K562 (cell line): ENCODE measurements at regions not wholly inside any gene's neighbourhood (a gene's known extent, or its start where the extent isn't known, plus 50 kb on each side); places are given as distances from the start of the nearest gene placed in this dataset.

Experiments
- ATAC-seq: fragments of 200-7000 bp; cut with Tn5 transposase; 3 replicates; pipeline ENCODE4 v1.9.1; 2020; ENCODE audit warnings: moderate library complexity
- BruUV-seq: library from RNA; stranded (reverse); fragments of 400-500 nt; replicated peaks from 2 replicates; lab custom pipeline; 2021; lab: Mats Ljungman, UMichigan
- CTCF ChIA-PET: fragments of 300-600 bp; formaldehyde crosslinking; extraction: SDS; loops from one replicate; lab custom pipeline; 2021; ENCODE audit warnings: low intra/inter-chr PET ratio; lab: Yijun Ruan, JAX
- POLR2A ChIA-PET: fragments of 300-600, 350-650 bp; sonication (Branson Sonifier 250); formaldehyde crosslinking; extraction: SDS; loops from one replicate; lab custom pipeline; 2021; ENCODE audit warnings: antibody characterized with exemption, inconsistent platforms; lab: Yijun Ruan, JAX
- DNase-seq, 4 experiments: peaks; one replicate each; pipeline versions ENCODE4 v3.0.0 to v3.0.0-alpha.2; 2011 to 2018; ENCODE audit warnings: low spot score in 3 of 4, mixed read lengths in 3 of 4; ENCODE audit errors: extremely low read depth in 1 of 4
- FAIRE-seq: peaks from 2 replicates; lab custom pipeline; 2011; peaks lifted over from hg19 to GRCh38; lab: Jason Lieb, UNC
- H2AFZ ChIP-seq: 2 replicates; pipeline ENCODE4 v1.6.0; 2011; ENCODE audit warnings: low read depth, low read length, control low read depth, inconsistent platforms
- H3K27ac ChIP-seq: fragments of 200-600 bp; 3 replicates; pipeline ENCODE4 v1.8.0; 2011; ENCODE audit warnings: low read depth, mild to moderate bottlenecking, control low read depth, inconsistent platforms, low read length, moderate library complexity, mixed read lengths; ENCODE audit errors: extremely low read depth
- H3K27me3 ChIP-seq, 2 experiments: fragments of 300-600 bp in 1 of 2; 2 replicates in 1 of 2; 3 replicates in 1 of 2; pipeline versions ENCODE4 v1.6.0 to v1.8.0; 2011; ENCODE audit warnings: inconsistent platforms in 2 of 2, low read length in 2 of 2, mild to moderate bottlenecking in 1 of 2, mixed read lengths in 1 of 2, moderate library complexity in 1 of 2; ENCODE audit not compliant: control insufficient read depth in 2 of 2, insufficient read depth in 2 of 2
- H3K36me3 ChIP-seq: fragments of 300-600 bp; 3 replicates; pipeline ENCODE4 v1.8.0; 2011; ENCODE audit warnings: mild to moderate bottlenecking, low read length, inconsistent platforms; ENCODE audit not compliant: control insufficient read depth, insufficient read depth
- H3K4me1 ChIP-seq, 2 experiments: fragments of 200-600 bp in 1 of 2; replicated peaks in 1 of 2; 2 replicates in 1 of 2; 3 replicates in 1 of 2; pipeline versions ENCODE4 v1.5.1 to v1.8.0; 2011; ENCODE audit warnings: inconsistent platforms in 2 of 2, low read length in 2 of 2, mild to moderate bottlenecking in 1 of 2, mixed read lengths in 1 of 2, moderate library complexity in 1 of 2; ENCODE audit not compliant: control insufficient read depth in 2 of 2, insufficient read depth in 2 of 2
- H3K4me2 ChIP-seq: 2 replicates; pipeline ENCODE4 v1.6.1; 2011; ENCODE audit warnings: low read length, control low read depth, inconsistent platforms, mixed read lengths; ENCODE audit not compliant: insufficient read depth
- H3K4me3 ChIP-seq: fragments of 200-600 bp; sonication (generic), shearing (Covaris generic); 2 replicates; pipeline ENCODE4 v1.5.1; 2016; ENCODE audit warnings: control low read depth, inconsistent platforms
- H3K79me2 ChIP-seq: fragments of 200-600 bp; 3 replicates; pipeline ENCODE4 v1.8.0; 2011; ENCODE audit warnings: low read length, inconsistent platforms; ENCODE audit not compliant: control insufficient read depth, insufficient read depth
- H3K9ac ChIP-seq, 2 experiments: 2 replicates each; pipeline versions ENCODE4 v1.6.0 to v1.6.1; 2011; ENCODE audit warnings: low read depth in 2 of 2, low read length in 2 of 2, control low read depth in 1 of 2, inconsistent platforms in 1 of 2, mild to moderate bottlenecking in 1 of 2, mixed read lengths in 1 of 2; ENCODE audit not compliant: insufficient read depth in 1 of 2
- H3K9me1 ChIP-seq: one replicate; pipeline ENCODE4 v1.6.0; 2011; ENCODE audit warnings: inconsistent platforms, mild to moderate bottlenecking, low read length, moderate library complexity; ENCODE audit not compliant: control insufficient read depth, insufficient read depth
- H3K9me3 ChIP-seq: replicated peaks from 2 replicates; pipeline ENCODE4 v1.5.1; 2011; ENCODE audit warnings: low read depth, low read length, inconsistent platforms; ENCODE audit not compliant: control insufficient read depth, insufficient read depth
- H4K20me1 ChIP-seq: replicated peaks from 2 replicates; pipeline ENCODE4 v1.6.1; 2011; ENCODE audit warnings: low read length, inconsistent platforms, mixed read lengths; ENCODE audit not compliant: control insufficient read depth, insufficient read depth
- BHLHE40 ChIP-seq: IDR thresholded peaks from 2 replicates; pipeline ENCODE4 v1.6.1; 2011; ENCODE audit warnings: low read length, improper control_type of control experiment
- CHAMP1 ChIP-seq: fragments of 450-650 bp; IDR thresholded peaks from 2 replicates; pipeline ENCODE4 v1.6.1; 2016; ENCODE audit warnings: mild to moderate bottlenecking
- EGR1 ChIP-seq: fragments of 450-650 bp; conservative IDR thresholded peaks from 2 replicates; pipeline ENCODE4 v1.6.1; 2017; ENCODE audit warnings: mild to moderate bottlenecking
- GATAD2B ChIP-seq: fragments of 450-650 bp; IDR thresholded peaks from 2 replicates; pipeline ENCODE4 v1.6.1; 2017; ENCODE audit warnings: mild to moderate bottlenecking, borderline replicate concordance
- IRF2 ChIP-seq: sonication (generic); formaldehyde crosslinking; IDR thresholded peaks from 2 replicates; pipeline ENCODE4 v1.8.1; 2022; ENCODE audit warnings: mild to moderate bottlenecking, missing genetic modification reagents
- KAT7 ChIP-seq: sonication (generic); formaldehyde crosslinking; IDR thresholded peaks from 2 replicates; pipeline ENCODE4 v1.8.0; 2022; ENCODE audit warnings: missing genetic modification reagents, mild to moderate bottlenecking, borderline replicate concordance
- KLF1 ChIP-seq: fragments of 450-650 bp; IDR thresholded peaks from 2 replicates; pipeline ENCODE4 v1.6.1; 2016; ENCODE audit warnings: missing genetic modification characterization, missing compliant biosample characterization
- MBD1 ChIP-seq: fragments of 250-450 bp; sonication (Bioruptor Pico); IDR thresholded peaks from 2 replicates; pipeline ENCODE4 v1.8.0; 2022; ENCODE audit warnings: inconsistent platforms
- TARDBP ChIP-seq: fragments of 450-650 bp; IDR thresholded peaks from 2 replicates; pipeline ENCODE4 v1.6.1; 2016
- TEAD2 ChIP-seq: fragments of 450-650 bp; IDR thresholded peaks from 2 replicates; pipeline ENCODE4 v1.6.1; 2016; ENCODE audit warnings: missing genetic modification characterization, control low read depth, missing compliant biosample characterization
- ZHX1 ChIP-seq: fragments of 150-350 bp; conservative IDR thresholded peaks from 2 replicates; pipeline ENCODE4 v1.6.1; 2014; ENCODE audit warnings: low read length
- ZKSCAN8 ChIP-seq: fragments of 200-800 bp; sonication (Bioruptor generic); IDR thresholded peaks from 2 replicates; pipeline ENCODE4 v1.6.1; 2016; ENCODE audit warnings: missing genetic modification characterization, missing compliant biosample characterization
- ZNF217 ChIP-seq: sonication (generic); formaldehyde crosslinking; IDR thresholded peaks from 2 replicates; pipeline ENCODE4 v1.8.0; 2022; ENCODE audit warnings: mild to moderate bottlenecking, missing genetic modification reagents
- ZNF239 ChIP-seq: fragments of 250-450 bp; sonication (Bioruptor Pico); IDR thresholded peaks from 2 replicates; pipeline ENCODE4 v1.4.0; 2020; ENCODE audit warnings: mild to moderate bottlenecking
- ZNF57 ChIP-seq: fragments of 450-650 bp; formaldehyde crosslinking; IDR thresholded peaks from 2 replicates; pipeline ENCODE4 v1.4.0; 2020; ENCODE audit warnings: mild to moderate bottlenecking, moderate library complexity
- whole genome bisulfite sequencing: fragments of 100-300 bp; shearing (Covaris generic); methylation state at CpG from one replicate; pipeline ENCODE4 v1.1.6; 2016; ENCODE audit warnings: low coverage, mixed read lengths; ENCODE audit not compliant: insufficient coverage; ENCODE audit errors: missing lambda C conversion rate; 5-methylcytosine and 5-hydroxymethylcytosine counted together
- in situ Hi-C: fragments of 300-500 bp; cut with MboI; formaldehyde crosslinking; loops from 4 replicates; pipeline ENCODE4 v1.15.0; 2018; ENCODE audit warnings: inconsistent platforms, mixed read lengths
- intact Hi-C: fragments of 100-400 bp; cut with micrococcal nuclease; formaldehyde crosslinking; loops from 2 replicates; pipeline ENCODE4 v1.14.2; 2022

- TF ChIP-seq CHAMP1 (no peak), ZNF217 (no peak), ZKSCAN8 (CRISPR knock-in tag) (no peak), TEAD2 (tag) (no peak), KAT7 (CRISPR knock-in tag) (no peak), KLF1 (tag) (no peak), IRF2 (CRISPR knock-in tag) (no peak), BHLHE40 (no peak)
These were observed 139.0 kb upstream of the SERPINE2 start (continued) for GRCh38 chr2:224178056-224178455.

GRCh38 chr2:224175538-224175937 is 136.5 kb upstream of the SERPINE2 start:
- H3K27ac ChIP-seq: no peak overlapping the region
- 10% methylated on average over 2 of the region's 2 CpGs for WGBS
- in situ Hi-C loops: no loop called here
- H3K79me2 ChIP-seq: no peaks in the 10 kb centered on the region
- ChIA-PET CTCF (no interaction called here), POLR2A (no interaction called here)
- H3K9me3 ChIP-seq: no peaks in the 10 kb centered on the region
- intact Hi-C loops: no loop called here
- H3K4me1 ChIP-seq: no peaks in the 10 kb centered on the region
- H3K4me2 ChIP-seq: no peak overlapping the region
- no peak for DNase-seq
- no peak overlapping the region for H3K4me3 ChIP-seq
- no peaks in the 10 kb centered on the region for H3K36me3 ChIP-seq
- no peak for ATAC-seq
- TF ChIP-seq GATAD2B (no peak), EGR1 (no peak), TARDBP (no peak), ZHX1 (no peak), ZNF57 (CRISPR knock-in tag) (no peak), MBD1 (CRISPR knock-in tag) (no peak), ZNF239 (CRISPR knock-in tag) (no peak)
- no peaks in the 10 kb centered on the region for H4K20me1 ChIP-seq
- no peaks in the 10 kb centered on the region for H3K9me1 ChIP-seq
- no TSS peak for BruUV-seq
- no peak overlapping the region for H3K9ac ChIP-seq
- peak overlapping the region; percentile 74 for H2AFZ ChIP-seq
- no peak for FAIRE-seq
- H3K27me3 ChIP-seq: no peaks in the 10 kb centered on the region
